LNCAP (cell line): ENCODE measurements at regions not wholly inside any gene's neighbourhood (a gene's known extent, or its start where the extent isn't known, plus 50 kb on each side); places are given as distances from the start of the nearest gene placed in this dataset.

Experiments
- TF ChIP-seq, protein P1 (sequence below): fragments of 450-650 bp; IDR thresholded peaks from 2 replicates; pipeline ENCODE4 v1.5.1; 2017; ENCODE audit warnings: mild to moderate bottlenecking

DNA sequence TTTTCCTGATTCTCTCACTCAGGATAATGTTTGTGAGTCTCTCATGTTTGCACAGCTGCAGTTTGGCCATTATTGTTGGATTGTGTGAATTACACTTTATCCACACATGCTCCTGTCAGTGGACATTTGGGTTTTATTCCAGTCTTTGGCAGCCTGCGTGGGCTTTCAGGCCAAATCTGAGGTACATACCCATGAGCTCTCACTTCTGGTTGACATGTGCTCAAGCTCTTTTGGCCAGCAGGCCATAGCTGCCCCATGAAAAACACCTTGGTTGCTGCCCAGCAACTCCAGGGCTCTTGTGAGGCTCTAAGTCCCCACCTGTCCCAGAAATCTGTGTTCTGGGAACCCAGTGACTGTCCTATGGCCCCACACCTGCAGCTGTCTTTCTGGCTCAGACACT lies 124.5 kb upstream of the GALNT2 start:
- TF ChIP-seq, protein P1, sequence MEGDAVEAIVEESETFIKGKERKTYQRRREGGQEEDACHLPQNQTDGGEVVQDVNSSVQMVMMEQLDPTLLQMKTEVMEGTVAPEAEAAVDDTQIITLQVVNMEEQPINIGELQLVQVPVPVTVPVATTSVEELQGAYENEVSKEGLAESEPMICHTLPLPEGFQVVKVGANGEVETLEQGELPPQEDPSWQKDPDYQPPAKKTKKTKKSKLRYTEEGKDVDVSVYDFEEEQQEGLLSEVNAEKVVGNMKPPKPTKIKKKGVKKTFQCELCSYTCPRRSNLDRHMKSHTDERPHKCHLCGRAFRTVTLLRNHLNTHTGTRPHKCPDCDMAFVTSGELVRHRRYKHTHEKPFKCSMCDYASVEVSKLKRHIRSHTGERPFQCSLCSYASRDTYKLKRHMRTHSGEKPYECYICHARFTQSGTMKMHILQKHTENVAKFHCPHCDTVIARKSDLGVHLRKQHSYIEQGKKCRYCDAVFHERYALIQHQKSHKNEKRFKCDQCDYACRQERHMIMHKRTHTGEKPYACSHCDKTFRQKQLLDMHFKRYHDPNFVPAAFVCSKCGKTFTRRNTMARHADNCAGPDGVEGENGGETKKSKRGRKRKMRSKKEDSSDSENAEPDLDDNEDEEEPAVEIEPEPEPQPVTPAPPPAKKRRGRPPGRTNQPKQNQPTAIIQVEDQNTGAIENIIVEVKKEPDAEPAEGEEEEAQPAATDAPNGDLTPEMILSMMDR, result no peak

DNA sequence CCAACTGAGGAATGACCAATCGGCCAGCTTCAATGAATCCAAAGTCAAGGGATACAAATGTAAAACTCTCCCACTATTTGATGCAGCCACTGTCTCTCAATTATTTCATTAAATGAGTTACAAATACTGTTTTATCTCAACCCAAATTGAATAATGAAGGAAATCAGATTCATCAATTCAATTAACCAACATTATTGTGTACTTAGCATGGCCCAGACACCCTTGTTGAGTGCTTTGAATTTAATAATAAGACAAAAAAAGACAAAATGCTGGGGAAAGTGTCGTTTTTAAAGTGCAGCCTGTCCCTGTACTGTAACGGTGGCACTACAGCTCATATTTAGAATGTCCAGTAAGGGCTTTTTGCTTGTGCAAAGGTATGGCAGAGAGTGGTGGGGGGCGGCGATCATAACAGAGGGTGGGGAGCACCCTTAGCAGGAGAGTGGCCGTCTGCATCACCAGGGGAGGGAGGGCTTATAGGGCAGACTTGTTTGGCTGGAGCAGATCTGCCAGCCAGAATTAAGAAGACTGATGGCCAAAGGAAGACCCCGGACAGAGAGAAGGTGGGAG lies 123.8 kb upstream of the GALNT2 start:
- TF ChIP-seq, protein P1, result no peak

DNA sequence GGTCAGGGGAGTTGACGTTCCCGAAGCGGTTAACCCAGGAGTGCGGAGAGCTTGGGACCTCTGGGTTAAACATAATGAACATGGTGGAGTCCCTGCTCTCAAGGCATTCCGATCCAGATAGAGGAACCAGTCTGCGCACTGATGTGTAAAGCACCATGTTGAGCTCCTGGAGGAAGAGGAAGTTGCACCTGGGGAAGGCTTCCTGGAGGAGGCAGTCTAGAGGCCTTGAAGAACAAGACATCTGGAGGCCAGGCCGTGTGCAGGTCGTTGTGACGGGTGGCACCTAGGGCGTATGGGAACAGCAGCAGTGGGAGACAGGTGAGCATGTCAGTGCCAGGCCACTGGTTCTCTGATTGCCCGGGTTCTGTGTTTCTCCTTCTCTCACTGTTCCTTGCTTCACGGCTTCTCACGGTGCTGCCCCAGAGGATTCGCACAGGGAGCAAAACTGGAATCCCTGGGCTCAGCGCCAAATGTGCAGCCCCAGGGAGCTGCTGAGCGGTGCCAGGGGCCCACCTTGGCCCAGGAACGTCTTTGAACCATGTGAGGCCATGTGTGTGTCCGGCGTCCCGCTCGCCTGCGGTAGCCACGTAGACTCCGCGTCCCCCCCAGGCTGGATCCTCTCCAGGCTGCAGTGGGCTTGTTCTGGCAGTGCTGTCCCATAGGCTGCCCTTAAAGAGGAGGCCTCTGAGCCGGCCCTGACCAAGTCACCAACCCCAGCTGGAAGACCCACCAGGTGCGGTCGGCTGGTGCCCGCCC lies 122.9 kb upstream of the GALNT2 start:
- TF ChIP-seq, protein P1, result no peak

DNA sequence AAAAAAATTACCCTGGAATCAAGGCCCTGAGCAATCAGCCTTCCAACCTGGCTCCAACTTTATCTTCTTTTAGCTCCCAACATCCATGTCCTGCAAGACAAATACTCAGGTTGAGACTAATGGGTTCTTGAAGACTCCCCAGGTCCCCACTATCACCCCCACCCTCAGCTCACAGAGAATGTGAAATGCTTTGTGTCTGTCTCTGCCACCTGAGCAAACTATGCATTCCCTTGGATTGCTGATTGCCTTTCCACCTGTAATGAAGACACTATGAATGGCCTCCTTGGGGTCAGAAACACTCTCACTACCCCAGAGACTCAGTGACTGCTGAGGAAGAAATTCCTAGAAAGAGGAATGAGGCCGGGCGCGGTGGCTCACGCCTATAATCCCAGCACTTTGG lies 121.2 kb upstream of the GALNT2 start:
- TF ChIP-seq, protein P1, result no peak

DNA sequence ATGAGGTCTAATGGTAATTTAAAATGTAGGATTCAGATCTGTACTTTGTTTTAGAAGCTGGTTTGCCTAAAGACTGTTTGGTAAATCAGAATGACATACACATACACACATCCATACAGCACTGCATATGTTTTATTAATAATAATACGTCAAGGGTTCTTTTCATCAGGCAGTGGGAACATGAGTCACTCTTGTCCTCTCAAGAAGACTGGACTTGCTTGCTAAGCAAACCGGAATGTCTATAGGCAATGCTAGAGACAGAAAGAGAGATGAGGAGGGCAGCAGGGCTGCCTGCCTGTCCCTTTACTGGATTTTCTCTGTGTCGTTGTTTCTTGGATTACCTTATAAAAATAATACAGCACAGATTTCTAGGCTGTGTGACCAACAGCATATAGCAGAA lies 119.1 kb upstream of the GALNT2 start:
- TF ChIP-seq, protein P1, result no peak

DNA sequence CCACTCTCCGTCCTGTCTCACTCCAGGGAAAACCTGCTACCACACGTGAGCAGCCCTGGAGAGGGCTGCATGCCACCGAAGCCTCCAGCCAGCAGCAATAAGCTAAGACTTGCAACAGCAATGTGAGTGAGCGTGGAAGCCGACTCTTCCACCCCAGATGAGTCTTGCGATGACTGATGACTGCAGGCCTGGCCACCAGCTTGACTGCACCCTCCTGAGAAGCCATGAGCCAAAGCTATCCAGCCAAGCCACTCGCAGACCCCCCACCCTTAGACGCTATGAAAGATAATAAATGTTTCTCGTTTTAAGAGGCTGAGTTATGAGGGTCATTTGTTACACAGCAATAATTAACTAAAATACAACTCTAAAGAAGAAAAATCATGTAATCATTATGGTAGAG lies 118.6 kb upstream of the GALNT2 start:
- TF ChIP-seq, protein P1, result no peak

DNA sequence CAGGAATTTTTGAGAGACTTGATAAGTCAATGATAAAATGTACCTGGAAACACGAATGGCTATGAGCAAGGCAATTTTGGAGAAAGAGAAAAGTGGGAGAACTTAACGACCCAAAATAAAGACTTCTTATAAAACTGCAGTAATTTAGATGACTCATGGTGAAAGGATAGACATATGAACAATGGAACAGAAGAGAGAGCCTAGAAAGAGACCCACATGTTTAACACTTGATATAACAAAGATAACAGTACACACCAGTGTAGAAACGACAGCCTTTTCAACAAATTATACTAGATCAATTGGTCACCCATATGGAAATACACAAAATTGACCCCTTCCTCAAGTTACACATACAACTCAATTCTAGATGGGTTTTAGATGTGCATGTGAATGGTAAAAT lies 117.5 kb upstream of the GALNT2 start:
- TF ChIP-seq, protein P1, result no peak
